RKO (cell line): ENCODE measurements at regions not wholly inside any gene's neighbourhood (a gene's known extent, or its start where the extent isn't known, plus 50 kb on each side); places are given as distances from the start of the nearest gene placed in this dataset.
"Not testable (repeated sequence)": the region's sequence is repeated elsewhere in the genome, so short reads cannot be mapped to it uniquely, and the experiment has no call there.

Experiments used
- DNase-seq: peaks from one replicate; pipeline ENCODE4 v3.0.0-alpha.2; 2016; ENCODE audit warnings: low spot score

DNA sequence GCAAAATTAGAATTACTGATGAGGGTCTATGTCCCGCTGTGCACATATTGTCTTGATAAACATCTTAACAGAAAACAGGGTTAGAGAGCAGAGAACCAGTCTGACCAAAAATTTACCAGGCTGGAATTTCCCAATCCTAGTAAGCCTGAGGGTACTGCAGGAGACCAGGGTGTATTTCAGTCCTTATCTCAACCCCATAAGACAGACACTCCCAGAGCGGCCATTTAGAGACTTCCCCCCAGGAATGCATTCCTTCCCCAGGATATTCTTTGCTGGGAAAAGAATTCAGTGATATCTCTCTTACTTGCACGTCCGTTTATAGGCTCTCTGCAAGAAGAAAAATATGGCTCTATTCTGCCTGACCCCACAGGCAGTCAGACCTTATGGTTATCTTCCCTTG lies 101.4 kb upstream of the FAM3C start:
- DNase-seq: not testable (repeated sequence)

DNA sequence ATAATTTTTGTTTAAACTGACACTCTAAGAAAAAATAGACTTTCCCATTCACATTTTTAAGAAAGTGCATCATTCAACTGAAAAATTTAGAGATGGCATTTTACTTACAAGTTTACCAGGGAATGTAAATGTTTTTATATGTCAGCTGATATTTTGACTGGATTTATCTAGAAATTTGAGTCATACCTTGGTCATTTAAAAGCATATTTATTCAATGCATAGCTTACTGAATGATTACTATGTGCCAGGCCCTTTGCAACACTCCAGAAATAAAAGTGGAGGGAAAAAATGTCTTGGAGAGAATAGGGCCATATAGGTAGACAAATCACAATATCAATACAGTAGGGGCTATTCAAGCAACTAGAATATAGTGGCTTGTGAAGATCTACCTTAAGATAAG lies 98.4 kb upstream of the FAM3C start:
- no peak for DNase-seq

DNA sequence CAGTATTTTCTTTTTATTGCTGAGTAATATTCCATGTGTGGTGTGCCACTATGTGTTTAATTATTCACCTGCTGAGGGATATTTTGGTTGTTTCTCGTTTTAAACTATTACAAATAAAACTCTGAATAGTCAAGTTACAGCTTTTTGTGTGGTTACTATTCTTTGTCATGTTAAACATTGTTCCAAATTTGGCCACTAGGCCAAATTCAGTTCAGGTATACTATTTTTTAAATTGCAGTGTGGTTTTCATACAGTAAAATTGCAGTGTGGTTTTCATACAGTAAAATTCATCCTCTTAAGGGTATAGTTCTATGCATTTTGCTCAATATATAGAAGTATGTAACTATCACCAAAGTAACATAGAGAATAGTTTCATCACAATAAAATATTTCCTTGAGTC lies 97.4 kb upstream of the FAM3C start:
- DNase-seq: no peak

DNA sequence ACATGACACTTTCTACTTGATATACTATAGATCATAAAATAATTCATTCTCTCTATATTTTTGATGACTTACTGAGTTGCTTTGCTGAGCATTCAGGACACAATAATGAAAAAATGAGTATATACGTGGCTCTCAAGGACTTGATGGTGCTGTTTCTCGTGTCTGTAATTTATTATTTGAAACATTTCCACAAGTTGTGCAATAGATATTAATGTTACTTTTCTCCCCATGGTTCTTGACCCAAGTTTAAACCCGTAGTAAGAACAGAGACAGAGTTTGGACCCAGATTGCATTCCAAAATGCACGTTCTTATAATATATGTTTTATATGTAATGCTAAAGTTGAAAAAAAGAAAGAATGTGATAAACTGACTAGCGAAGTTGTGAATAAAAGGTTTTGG lies 94.2 kb upstream of the FAM3C start:
- DNase-seq: no peak

DNA sequence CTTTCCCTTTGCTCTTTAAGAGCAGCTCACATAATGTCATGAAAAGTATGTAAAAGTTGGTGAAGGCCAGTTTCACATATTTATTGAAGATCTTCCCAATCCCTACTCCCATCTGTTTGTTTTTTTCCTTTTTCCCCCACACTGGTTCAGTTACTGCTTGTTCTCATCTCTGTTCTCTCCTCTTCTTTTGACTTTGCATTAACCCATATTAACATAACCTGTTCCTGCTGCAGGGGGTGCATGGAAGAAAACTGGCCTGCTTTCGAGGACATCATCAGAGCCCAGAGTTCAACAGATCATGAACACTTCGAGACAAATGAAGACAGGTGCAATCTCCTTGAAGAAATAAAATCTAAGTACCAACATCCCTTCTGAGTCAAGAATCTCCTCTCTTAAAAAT lies 93.3 kb upstream of the FAM3C start:
- no peak for DNase-seq

DNA sequence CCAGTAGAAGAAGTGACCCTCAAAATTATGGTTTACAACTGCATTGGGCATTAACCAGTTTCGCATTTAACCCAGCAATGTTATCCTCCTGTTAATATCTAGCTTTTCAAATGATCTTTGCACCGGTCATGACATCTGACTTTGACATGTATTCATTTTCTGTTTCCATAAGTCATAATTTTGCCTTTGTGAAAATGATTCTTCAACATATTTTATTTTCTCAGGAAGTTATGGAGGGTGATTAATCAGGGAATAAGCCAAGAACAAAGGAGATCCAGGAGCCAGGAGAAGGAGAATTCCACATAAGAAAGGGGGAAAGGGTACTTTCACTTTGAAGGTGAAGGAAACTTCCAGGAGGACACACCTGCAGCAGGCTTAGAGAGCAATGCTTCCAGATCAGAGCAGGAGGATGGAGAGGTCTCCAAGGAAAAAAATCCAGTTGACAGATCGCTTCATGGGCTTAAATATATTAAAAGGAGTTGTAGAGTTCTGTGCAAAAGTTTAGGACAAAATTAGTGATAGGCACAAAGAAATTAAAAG lies 92.1 kb upstream of the FAM3C start:
- DNase-seq: no peak

DNA sequence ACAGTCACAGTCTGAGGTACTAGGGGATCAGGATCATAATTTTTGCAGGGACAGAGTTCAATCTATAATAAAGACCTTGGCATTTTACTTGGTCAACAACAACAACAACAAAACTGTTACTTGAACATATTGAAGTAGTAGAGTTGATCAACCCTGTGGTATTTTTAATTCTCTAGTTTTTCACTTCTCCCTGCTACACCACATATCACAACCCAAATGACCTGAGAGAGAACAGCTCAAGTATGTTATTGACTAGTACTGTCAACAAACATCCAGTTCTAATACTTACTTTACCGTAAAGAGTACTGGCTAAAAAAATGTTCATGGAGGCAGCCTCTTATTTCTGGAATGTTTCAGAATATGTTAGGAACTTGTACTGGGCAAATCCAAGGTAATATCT lies 90.5 kb upstream of the FAM3C start:
- no peak for DNase-seq

DNA sequence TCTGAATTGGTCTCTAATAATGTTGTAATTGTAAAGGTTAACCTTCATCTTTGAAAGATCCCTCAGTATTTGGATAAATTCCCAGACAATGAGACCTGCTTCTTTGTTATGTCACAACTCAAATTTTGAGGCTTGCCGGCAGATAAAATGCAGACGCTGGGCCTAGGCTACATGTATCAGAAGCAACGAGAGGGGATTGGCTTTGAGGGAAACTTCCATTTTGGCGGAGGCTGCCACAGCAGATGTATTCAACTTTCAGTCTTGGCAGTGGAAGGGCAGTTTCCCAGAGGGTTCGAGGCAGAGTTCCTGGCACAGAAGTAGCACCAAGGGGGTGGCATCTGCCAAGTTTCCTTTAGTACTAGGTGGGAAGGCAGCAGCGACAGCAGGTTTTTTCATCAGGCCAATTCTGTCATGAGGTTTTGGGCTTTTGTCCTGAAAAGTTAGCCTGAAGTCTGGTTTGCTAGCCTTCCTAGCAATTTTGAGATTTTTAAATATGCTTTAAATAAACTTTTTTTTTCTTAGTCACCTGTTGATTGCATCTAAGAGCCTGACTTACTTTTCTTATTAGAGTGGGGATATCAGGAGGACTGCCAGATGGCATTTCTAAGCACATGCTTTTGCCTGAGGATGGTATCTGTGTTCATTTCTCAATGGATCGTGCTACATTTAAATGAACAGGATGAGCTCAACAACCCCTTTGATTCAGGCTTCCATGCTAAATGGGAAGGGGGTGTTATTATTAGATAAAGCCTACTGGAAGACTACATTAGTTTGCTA lies 89.5 kb upstream of the FAM3C start:
- no peak for DNase-seq

DNA sequence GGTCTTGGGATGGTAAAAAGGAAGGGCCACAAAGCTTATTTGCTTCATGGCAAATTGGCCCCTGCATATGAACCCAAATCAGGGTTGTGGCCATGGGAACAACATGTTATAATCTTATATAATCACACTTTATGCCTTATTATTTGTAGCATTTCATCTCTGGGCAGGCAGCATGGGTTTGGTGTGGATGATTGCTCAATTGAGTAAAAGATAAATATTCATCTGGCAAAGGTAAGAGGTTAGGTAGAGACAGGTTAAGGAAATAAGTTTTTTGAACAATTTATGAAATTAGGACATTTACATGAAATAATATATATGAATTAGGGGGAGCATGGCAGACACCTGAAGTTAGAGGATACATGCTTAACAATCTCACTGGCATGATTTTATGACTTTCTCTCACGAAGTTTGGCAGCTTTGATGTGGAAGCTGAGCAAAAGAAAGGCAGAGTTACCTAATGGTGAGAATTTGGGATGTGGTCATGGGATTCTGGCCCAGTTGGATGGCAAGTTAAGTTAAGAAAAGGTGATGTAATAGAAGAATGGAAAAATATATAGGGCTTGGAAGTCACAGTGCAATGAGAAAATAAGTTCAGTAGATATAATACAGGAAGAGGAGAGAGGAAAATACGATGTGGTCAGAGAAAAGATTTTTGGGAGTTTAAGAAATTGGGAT lies 88.1 kb upstream of the FAM3C start:
- no peak for DNase-seq

DNA sequence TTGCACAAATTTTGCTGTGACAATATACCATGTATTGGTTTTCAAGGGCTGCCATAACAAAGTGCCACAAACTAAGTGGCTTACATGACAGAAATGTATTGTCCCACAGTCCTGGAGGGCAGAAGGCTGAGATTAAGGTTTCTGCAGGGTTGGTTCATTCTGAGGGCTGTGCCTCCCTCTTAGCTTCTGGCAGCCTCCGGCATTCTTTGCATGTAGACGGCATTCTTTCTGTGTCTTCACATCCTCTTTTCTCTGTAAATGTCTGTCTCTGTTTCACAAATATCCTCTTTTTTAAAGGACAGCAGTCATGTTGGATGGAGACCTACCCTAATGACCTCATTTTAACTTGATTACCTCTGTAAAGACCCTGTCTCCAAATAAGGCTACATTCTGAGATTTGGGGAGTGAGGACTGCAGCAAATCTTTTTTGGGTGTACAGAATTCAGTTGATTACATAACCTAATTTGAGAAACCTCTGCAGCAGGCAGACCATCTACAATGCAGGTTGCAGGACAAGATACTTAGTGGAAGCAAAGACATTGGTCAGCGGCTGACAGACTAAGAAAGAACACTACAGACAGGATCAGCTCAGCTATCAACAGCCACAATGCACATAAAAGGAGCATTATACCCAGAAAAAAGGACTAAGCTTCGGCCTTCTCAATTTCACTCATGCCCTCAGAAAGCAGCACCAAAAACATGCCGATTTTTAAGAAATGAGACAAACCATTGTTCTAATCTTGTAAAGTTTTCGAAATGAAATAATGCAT lies 84.6 kb upstream of the FAM3C start:
- no peak for DNase-seq

DNA sequence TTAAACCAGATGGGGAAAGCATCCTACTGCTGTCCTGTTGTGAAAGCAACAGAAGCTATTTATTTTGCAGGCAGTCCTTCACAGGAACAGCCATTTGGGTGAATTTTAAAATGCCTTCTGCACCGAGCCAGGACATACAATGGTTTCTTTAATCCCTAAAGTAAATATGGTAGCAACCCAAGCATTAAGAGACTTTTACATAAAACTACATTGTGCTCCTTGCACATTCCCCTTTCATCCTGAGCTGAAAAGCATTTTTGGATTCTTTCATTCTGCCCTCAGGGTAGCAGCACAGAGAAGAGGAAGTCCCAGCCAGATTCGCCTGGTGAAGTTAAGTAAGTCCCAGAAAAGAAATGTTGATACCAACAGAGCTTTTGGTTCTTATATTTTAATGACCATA lies 84.0 kb upstream of the FAM3C start:
- DNase-seq: no peak

DNA sequence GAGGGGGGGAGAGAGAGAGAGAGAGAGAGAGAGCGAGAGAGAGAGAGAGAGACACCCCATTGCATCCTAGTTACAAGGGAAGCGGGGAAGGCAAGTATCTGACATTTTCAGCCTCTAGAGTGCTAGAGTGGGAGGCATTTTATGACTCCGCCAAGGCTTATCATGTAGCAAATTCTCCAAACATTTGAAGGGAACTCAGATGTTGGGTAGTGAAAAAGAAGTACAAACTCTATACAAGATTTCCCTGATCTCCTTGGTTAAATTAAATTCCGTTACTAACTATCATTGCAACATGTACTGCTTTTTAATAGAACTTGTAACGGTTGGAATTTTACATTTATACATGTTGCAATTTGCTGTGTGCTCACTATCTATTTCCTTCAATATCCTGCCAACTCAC lies 83.4 kb upstream of the FAM3C start:
- DNase-seq: no peak

DNA sequence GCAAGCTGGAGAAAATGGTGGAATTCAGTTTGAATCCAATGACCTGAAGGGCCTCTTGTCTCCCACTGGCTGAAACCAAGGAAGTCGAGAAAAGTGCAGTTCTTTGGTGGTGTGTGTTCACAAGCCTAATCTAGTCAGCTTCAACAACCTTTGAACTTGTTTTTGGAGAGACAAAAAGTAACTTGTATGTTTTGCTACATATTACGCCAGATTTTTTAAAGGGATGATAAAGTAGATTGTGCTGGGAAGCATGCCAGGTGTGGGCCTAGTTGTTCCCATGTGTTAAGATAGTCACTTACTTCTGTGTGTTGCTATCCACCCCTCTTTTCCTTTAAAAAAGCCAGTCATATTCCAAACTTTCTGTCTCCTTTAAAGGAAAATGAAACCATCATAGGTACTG lies 79.7 kb upstream of the FAM3C start:
- no peak for DNase-seq

DNA sequence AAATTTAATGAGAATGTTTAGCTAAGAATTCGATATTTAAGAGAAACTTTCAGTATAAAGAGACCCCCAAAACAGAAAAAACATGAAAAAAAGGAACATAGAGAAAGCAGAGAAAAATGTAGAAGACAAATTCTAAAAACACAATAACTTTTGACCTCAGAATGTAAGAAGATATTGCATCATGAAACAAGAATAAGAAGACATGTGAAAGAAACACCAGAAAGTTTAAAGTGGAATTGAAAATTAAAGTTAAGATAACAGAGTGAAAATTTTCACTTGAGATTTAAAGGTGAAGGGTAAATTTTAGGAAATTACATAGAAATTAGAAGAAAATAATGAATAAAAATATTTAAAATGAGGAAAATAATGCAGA lies 78.2 kb upstream of the FAM3C start:
- no peak for DNase-seq

DNA sequence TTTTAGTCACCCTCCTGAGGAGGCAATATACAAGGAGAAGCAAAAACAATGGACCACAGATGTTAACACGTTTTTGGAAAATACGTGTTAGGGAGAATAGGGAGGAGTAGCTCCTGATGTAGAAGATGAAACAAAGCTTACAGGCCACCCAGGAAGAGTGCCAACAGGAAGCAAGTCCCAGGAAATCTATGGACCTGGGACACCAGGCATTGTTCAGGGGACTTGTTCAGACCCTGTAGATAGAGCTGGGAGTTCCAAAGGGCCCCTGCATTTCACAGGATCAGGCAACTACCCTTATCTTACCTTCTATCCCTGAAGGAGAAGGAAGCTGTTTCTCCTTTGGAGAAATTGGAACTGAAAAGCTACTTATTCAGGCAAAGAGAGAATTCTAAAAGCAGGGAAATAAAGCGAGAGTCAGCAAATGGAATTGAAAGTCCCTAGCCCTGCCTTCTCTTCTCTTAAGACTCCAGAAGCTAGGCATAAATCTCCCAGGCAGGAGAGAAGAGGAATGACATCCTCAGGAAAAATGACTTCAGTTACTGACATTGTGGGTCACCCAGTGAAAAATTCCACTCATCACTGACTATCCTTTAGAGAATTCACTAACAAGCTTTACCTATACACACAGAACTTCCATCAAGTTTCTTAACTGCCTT lies 77.7 kb upstream of the FAM3C start:
- DNase-seq: no peak

DNA sequence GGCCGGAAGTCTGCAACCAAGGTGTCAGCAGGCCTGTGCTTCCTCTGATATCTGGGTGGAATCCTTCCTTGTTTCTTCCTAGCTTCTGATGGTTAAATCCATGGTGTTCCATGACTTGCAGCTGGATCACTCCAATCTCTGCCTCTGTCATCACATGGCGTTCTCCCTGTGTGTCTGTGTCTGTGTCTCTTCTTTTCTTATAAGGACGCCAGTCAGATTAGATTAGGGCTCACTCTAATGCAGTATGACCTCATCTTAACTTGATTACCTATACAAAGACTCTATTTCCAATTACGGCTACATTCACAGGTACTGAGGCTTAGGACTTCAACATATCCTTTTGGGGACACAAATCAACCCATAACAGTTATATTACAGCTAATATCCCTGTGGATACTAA lies 70.3 kb upstream of the FAM3C start:
- DNase-seq: no peak

DNA sequence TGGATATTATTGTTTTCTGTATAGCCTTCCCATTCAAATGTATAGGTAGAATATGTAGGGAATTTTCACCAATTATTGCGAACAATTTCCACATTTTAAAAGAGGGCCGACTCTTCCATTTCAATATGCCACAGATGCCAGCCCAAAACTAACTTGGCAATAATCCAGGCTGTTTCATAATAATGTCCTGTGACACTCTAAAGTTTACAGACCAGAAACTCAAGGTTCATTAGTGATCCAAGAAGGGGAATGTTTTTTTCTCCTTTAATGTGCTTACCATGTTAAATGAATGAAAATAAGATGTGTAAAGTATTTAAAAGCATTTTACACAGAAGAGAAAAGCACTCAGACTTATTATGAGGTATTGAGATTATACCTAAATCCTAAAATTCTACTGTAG lies 63.0 kb upstream of the FAM3C start:
- DNase-seq: no peak

DNA sequence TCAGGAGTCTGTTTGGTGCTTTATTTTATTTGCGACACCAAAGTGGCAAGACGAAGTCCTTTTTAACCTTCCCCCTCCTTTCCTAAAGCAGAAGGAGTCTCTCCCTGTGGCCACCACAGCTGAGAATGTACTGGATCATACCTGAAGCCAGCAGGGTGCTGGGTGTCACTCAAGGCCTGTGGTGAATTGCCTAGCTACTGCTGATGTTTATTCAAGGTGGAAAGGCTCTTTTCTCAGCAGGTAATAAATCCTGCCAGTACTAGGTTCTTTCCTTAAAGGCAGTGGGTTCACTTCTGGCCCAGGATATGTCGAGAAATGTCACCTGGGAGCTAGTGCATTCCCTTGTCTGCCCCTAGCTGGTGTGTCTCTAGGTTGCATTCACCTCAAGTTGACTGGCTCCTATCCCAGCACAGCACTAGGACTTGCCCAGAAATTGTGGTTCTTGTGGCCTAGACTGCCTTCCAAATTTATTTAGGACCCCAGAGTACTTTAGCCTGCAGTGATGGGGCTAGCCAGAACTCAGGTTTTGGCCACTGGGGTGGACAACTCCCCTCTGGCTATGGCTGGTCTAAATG lies 60.8 kb upstream of the FAM3C start:
- no peak for DNase-seq

DNA sequence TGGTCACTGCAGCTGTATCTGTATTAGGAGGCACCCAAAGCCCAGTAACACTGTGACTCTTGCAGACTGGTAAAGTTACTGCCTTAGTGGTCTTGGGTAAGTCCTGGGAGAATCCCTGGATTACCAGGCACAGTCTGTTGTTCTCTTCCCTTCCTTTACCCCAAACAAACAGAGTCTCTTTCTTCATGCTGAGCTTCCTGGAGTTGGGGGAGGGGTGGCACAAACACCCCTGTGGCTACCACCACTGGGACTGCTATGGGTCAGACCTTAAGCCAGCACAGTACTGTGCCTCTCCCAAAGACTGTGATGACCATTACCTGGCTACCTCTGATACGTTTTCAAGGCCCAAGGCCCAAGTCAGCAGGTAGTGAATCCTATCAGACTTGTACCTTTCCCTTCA lies 59.9 kb upstream of the FAM3C start:
- no peak for DNase-seq

DNA sequence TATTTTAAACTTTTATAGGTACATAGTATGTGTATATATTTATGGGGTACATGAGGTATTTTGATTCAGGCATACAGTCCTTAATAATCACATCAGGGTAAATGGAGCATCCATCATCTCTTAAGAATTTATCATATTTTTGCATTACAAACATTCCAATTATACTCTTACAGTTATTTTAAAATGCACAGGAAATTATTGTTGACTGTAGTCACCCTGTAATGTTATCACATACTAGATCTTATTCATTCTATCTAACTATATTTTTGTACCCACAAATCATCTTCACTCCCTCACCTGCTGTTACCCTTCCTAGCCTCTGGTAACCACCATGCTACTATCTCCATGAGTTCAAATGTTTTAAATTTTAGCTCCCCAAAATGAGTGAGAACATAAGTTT lies 56.3 kb upstream of the FAM3C start:
- no peak for DNase-seq

DNA sequence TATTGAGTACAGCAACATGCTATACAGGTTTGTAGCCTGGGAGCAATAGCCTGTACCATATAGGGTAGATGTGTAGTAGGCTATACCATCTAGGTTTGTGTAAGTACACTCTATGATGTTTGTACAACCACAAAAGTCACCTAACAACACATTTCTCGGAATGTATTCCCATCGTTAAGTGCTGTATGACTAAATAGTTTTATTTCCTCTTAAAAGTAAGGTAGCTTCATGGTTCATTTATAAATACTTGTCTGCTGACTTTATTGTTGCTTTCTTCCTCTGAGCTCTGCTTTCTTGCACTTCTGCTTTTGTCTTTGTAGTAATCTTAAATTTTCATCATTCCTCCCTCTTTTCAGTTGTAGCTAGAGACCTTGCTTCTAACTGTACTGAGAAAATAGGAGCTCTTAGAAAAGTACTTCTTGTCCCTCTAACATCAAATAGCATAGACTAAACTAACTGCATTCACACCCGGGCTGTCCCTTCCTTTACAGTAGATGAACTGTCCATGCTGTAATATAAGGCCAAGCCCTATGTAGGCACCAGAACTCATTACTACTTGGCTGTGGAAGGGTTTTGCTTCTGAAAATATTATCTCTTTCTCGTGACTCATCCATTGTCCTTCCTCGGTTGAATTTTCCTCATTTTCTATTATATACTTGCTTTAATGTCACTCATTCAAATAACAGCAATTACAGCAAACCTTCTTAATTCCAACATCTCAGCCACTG lies 55.4 kb upstream of the FAM3C start:
- DNase-seq: no peak
